Lower leg skin (tissue), 3 donors: ENCODE measurements at regions not wholly inside any gene's neighbourhood (a gene's known extent, or its start where the extent isn't known, plus 50 kb on each side); places are given as distances from the start of the nearest gene placed in this dataset.

Source experiments
- CTCF ChIP-seq, 3 donors: fragments of 450-650 bp; IDR thresholded peaks; one replicate each; pipeline ENCODE4 v1.5.1; 2016; ENCODE audit warnings: antibody characterized with exemption in 3 of 3, mild to moderate bottlenecking in 3 of 3, moderate library complexity in 2 of 3
- POLR2A ChIP-seq, 2 donors: fragments of 450-650 bp; IDR thresholded peaks; one replicate each; pipeline ENCODE4 v1.6.1; 2016 to 2017; ENCODE audit warnings: antibody characterized with exemption in 2 of 2, mild to moderate bottlenecking in 1 of 2, moderate library complexity in 1 of 2

DNA sequence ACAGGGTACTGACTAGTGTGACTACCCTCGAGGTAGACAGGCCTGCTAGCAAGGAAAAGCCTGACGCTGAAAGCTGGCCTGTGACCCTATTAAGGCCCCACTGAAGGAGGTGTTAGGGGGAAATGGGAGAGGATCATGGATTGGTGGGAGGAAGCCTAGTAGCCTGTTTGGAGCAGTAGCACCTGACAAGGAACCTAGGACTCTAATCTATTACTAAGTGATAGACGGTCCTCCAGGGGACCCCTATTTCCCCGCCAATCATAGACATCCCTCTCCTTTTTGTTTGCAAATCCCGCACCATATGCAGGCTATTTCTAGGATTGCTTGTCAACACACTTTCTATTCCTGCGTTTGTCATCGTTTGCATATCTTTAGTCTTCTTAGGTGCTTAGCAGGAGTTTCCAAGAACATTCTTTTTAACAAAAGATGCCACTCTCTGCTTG lies 1338.8 kb upstream of the MIR17HG start:
- TF ChIP-seq CTCF (IDR thresholded peaks at IDR 0.05) (no peak), POLR2A (IDR thresholded peaks at IDR 0.05) (no peak)
